Transverse colon (tissue), 3 donors: ENCODE measurements at regions not wholly inside any gene's neighbourhood (a gene's known extent, or its start where the extent isn't known, plus 50 kb on each side); places are given as distances from the start of the nearest gene placed in this dataset.

Experiments
- CTCF ChIP-seq, 5 experiments: fragments of 200-600 bp in 3 of 5; fragments of 450-650 bp in 2 of 5; sonication (generic) in 3 of 5; IDR thresholded peaks; 1 replicate in 2 of 5; 2 replicates in 3 of 5; pipeline ENCODE4 v1.5.1; 2016 to 2017; ENCODE audit warnings: antibody characterized with exemption in 5 of 5, inconsistent platforms in 3 of 5, mild to moderate bottlenecking in 2 of 5, moderate library complexity in 1 of 5
- POLR2A ChIP-seq: fragments of 450-650 bp; IDR thresholded peaks from one replicate; pipeline ENCODE4 v1.6.1; 2016; ENCODE audit warnings: antibody characterized with exemption, mild to moderate bottlenecking, moderate library complexity

- TF ChIP-seq CTCF (IDR thresholded peaks at IDR 0.05) (no peak), POLR2A (no peak)
These were observed 493.9 kb upstream of the MARCKS start for GRCh38 chr6:113363048-113363798.
